HEK293 (cell line): ENCODE measurements at regions not wholly inside any gene's neighbourhood (a gene's known extent, or its start where the extent isn't known, plus 50 kb on each side); places are given as distances from the start of the nearest gene placed in this dataset.

Source experiments
- CTCF ChIA-PET: fragments of 350-600 bp; formaldehyde crosslinking; extraction: SDS; loops from one replicate; lab custom pipeline; 2021; ENCODE audit warnings: antibody characterized with exemption; lab: Yijun Ruan, JAX
- POLR2A ChIA-PET: fragments of 300-600 bp; formaldehyde crosslinking; extraction: SDS; loops from one replicate; lab custom pipeline; 2020; ENCODE audit warnings: antibody characterized with exemption, inconsistent platforms; lab: Yijun Ruan, JAX
- H3K27ac ChIP-seq: fragments of 200-500 bp; sonication (Bioruptor generic); 2 replicates; pipeline ENCODE4 v1.5.1; 2014; ENCODE audit warnings: low read depth, low read length, control low read depth, inconsistent platforms; ENCODE audit errors: extremely low read depth
- H3K36me3 ChIP-seq, 2 experiments: fragments of 200-500 bp in 1 of 2; sonication (Bioruptor generic) in 1 of 2; 1 replicate in 1 of 2; 2 replicates in 1 of 2; pipeline ENCODE4 v1.5.1; 2014 to 2017; ENCODE audit warnings: inconsistent platforms in 2 of 2, low read length in 2 of 2; ENCODE audit not compliant: control insufficient read depth in 2 of 2, insufficient read depth in 1 of 2
- H3K4me1 ChIP-seq: fragments of 200-500 bp; sonication (Bioruptor generic); 2 replicates; pipeline ENCODE4 v1.5.1; 2014; ENCODE audit warnings: mild to moderate bottlenecking, low read length, inconsistent platforms; ENCODE audit not compliant: control insufficient read depth, insufficient read depth
- H3K4me3 ChIP-seq: 2 replicates; pipeline ENCODE4 v1.5.1; 2011; ENCODE audit warnings: low read depth, mild to moderate bottlenecking, control low read depth, low read length, moderate library complexity
- H3K9me3 ChIP-seq: fragments of 200-500 bp; sonication (Bioruptor generic); 2 replicates; pipeline ENCODE4 v1.5.1; 2014; ENCODE audit warnings: low read depth, low read length, inconsistent platforms; ENCODE audit not compliant: control insufficient read depth, insufficient read depth
- HIC1 ChIP-seq: fragments of 450-650 bp; formaldehyde crosslinking; IDR thresholded peaks from 2 replicates; pipeline ENCODE4 v1.5.1; 2016; ENCODE audit warnings: missing biosample characterization, missing genetic modification characterization
- HOXA7 ChIP-seq: sonication (generic); formaldehyde crosslinking; IDR thresholded peaks from 2 replicates; pipeline ENCODE4 v1.8.1; 2022; ENCODE audit warnings: missing genetic modification reagents, borderline replicate concordance
- KLF16 ChIP-seq: fragments of 450-650 bp; formaldehyde crosslinking; IDR thresholded peaks from 2 replicates; pipeline ENCODE4 v1.5.1; 2017; ENCODE audit warnings: missing biosample characterization, missing genetic modification characterization
- KLF17 ChIP-seq: fragments of 450-650 bp; formaldehyde crosslinking; IDR thresholded peaks from 2 replicates; pipeline ENCODE4 v1.5.1; 2016; ENCODE audit warnings: missing biosample characterization, missing genetic modification characterization
- KLF9 ChIP-seq: fragments of 450-650 bp; formaldehyde crosslinking; IDR thresholded peaks from 2 replicates; pipeline ENCODE4 v1.5.1; 2016; ENCODE audit warnings: missing biosample characterization, missing genetic modification characterization, low read depth
- REST ChIP-seq: fragments of 450-650 bp; formaldehyde crosslinking; IDR thresholded peaks from 2 replicates; pipeline ENCODE4 v1.5.1; 2016; ENCODE audit warnings: missing biosample characterization, missing genetic modification characterization
- SCRT2 ChIP-seq: fragments of 450-650 bp; formaldehyde crosslinking; IDR thresholded peaks from 2 replicates; pipeline ENCODE4 v1.5.1; 2016; ENCODE audit warnings: missing biosample characterization, missing genetic modification characterization
- SP2 ChIP-seq: fragments of 450-650 bp; formaldehyde crosslinking; IDR thresholded peaks from 2 replicates; pipeline ENCODE4 v1.5.1; 2016; ENCODE audit warnings: missing biosample characterization, missing genetic modification characterization
- WT1 ChIP-seq: fragments of 450-650 bp; formaldehyde crosslinking; IDR thresholded peaks from 2 replicates; pipeline ENCODE4 v1.5.1; 2016; ENCODE audit warnings: missing biosample characterization, missing genetic modification characterization
- ZBTB17 ChIP-seq: fragments of 450-650 bp; formaldehyde crosslinking; IDR thresholded peaks from 2 replicates; pipeline ENCODE4 v1.5.1; 2016; ENCODE audit warnings: missing biosample characterization, missing genetic modification characterization
- ZBTB26 ChIP-seq: fragments of 450-650 bp; formaldehyde crosslinking; optimal IDR thresholded peaks from 2 replicates; pipeline ENCODE3; 2016; ENCODE audit warnings: missing biosample characterization, mild to moderate bottlenecking, missing genetic modification characterization
- ZNF112 ChIP-seq: fragments of 450-650 bp; formaldehyde crosslinking; IDR thresholded peaks from 2 replicates; pipeline ENCODE4 v1.5.0; 2017; ENCODE audit warnings: missing biosample characterization, missing genetic modification characterization
- ZNF146 ChIP-seq: fragments of 450-650 bp; formaldehyde crosslinking; IDR thresholded peaks from 2 replicates; pipeline ENCODE4 v1.5.1; 2016; ENCODE audit warnings: missing biosample characterization, missing genetic modification characterization
- ZNF362 ChIP-seq: fragments of 450-650 bp; formaldehyde crosslinking; IDR thresholded peaks from 2 replicates; pipeline ENCODE4 v1.5.1; 2016; ENCODE audit warnings: missing biosample characterization, missing genetic modification characterization
- ZNF501 ChIP-seq: fragments of 450-650 bp; formaldehyde crosslinking; IDR thresholded peaks from 2 replicates; pipeline ENCODE4 v1.5.1; 2016; ENCODE audit warnings: missing biosample characterization, missing genetic modification characterization
- ZNF513 ChIP-seq: fragments of 450-650 bp; IDR thresholded peaks from 2 replicates; pipeline ENCODE4 v1.5.1; 2018; ENCODE audit warnings: missing biosample characterization, missing genetic modification characterization
- ZNF561 ChIP-seq: fragments of 450-650 bp; IDR thresholded peaks from 2 replicates; pipeline ENCODE4 v1.5.1; 2018; ENCODE audit warnings: missing biosample characterization, missing genetic modification characterization, borderline replicate concordance
- ZNF580 ChIP-seq: fragments of 450-650 bp; formaldehyde crosslinking; IDR thresholded peaks from 2 replicates; pipeline ENCODE4 v1.5.1; 2016; ENCODE audit warnings: missing biosample characterization, missing genetic modification characterization
- ZNF623 ChIP-seq: fragments of 450-650 bp; formaldehyde crosslinking; IDR thresholded peaks from 2 replicates; pipeline ENCODE4 v1.5.1; 2016; ENCODE audit warnings: missing biosample characterization, missing genetic modification characterization
- ZNF624 ChIP-seq: fragments of 450-650 bp; formaldehyde crosslinking; IDR thresholded peaks from 2 replicates; pipeline ENCODE4 v1.5.1; 2017; ENCODE audit warnings: missing biosample characterization, missing genetic modification characterization
- ZNF654 ChIP-seq: fragments of 450-650 bp; formaldehyde crosslinking; IDR thresholded peaks from 2 replicates; pipeline ENCODE4 v1.5.1; 2016; ENCODE audit warnings: low read depth, missing biosample characterization, missing genetic modification characterization
- ZNF704 ChIP-seq: fragments of 450-650 bp; formaldehyde crosslinking; IDR thresholded peaks from 2 replicates; pipeline ENCODE4 v1.5.1; 2016; ENCODE audit warnings: missing biosample characterization, missing genetic modification characterization
- ZSCAN23 ChIP-seq: fragments of 450-650 bp; formaldehyde crosslinking; IDR thresholded peaks from 2 replicates; pipeline ENCODE4 v1.5.1; 2016; ENCODE audit warnings: missing biosample characterization, missing genetic modification characterization
- ZSCAN30 ChIP-seq: fragments of 450-650 bp; IDR thresholded peaks from 2 replicates; pipeline ENCODE4 v1.5.1; 2018; ENCODE audit warnings: missing biosample characterization, mild to moderate bottlenecking, missing genetic modification characterization, moderate library complexity

GRCh38 chr22:27148055-27148454 lies 490.7 kb downstream of the MIAT start:
- Histone ChIP-seq H3K4me1 (no peaks in the 10 kb centered on the region), H3K36me3 (no peaks in the 10 kb centered on the region), H3K9me3 (no peaks in the 10 kb centered on the region), H3K4me3 (no peak overlapping the region), H3K27ac (no peak overlapping the region)
- TF ChIP-seq WT1 (tag by site-specific recombination), result no peak
- no peak for TF ChIP-seq ZNF501
- no peak for TF ChIP-seq ZBTB26
- TF ChIP-seq ZBTB17, result no peak
- TF ChIP-seq ZNF513 (tag by site-specific recombination), result no peak
- no peak for TF ChIP-seq HOXA7 (CRISPR knock-in tag)
- no peak for TF ChIP-seq ZNF561 (tag by site-specific recombination)
- TF ChIP-seq ZNF623 (tag by site-specific recombination), result no peak
- no peak for TF ChIP-seq ZSCAN23 (tag by site-specific recombination)
- no peak for TF ChIP-seq ZNF624 (tag by site-specific recombination)
- TF ChIP-seq KLF9 (tag by site-specific recombination), result no peak
- TF ChIP-seq ZNF654 (tag by site-specific recombination), result no peak
- no peak for TF ChIP-seq REST
- TF ChIP-seq HIC1 (tag by site-specific recombination), result no peak
- TF ChIP-seq ZNF112 (tag by site-specific recombination), result no peak
- TF ChIP-seq ZNF704 (tag by site-specific recombination), result no peak
- ChIA-PET CTCF (no interaction called here), POLR2A (no interaction called here)

GRCh38 chr22:27148886-27149470 lies 491.6 kb downstream of the MIAT start:
- CTCF ChIA-PET, result interaction anchor here (0.7 to 1.1 kb wide), 3 partner anchors 14 to 185 kb away, joined by 3 read pairs; no protein-coding TSS in a partner anchor
- POLR2A ChIA-PET, result no interaction called here
- H3K4me3 ChIP-seq, result no peak overlapping the region
- H3K27ac ChIP-seq, result no peak overlapping the region
- H3K4me1 ChIP-seq, result no peaks in the 10 kb centered on the region
- H3K9me3 ChIP-seq, result peaks cover 2% of the 10 kb centered on the region; the same call in 1 of the 2 replicates
- no peaks in the 10 kb centered on the region for H3K36me3 ChIP-seq
- TF ChIP-seq SCRT2 (tag by site-specific recombination) (no peak), KLF16 (tag by site-specific recombination) (no peak), ZNF362 (no peak), ZNF146 (tag by site-specific recombination) (peak; percentile 98), ZSCAN30 (tag by site-specific recombination) (no peak), ZNF580 (tag by site-specific recombination) (peak; percentile 69; the same call in 1 of the 2 replicates), SP2 (tag by site-specific recombination) (no peak), KLF17 (tag by site-specific recombination) (no peak)
